ENCODE measurements at regions not wholly inside any gene's neighbourhood (a gene's known extent, or its start where the extent isn't known, plus 50 kb on each side); places are given as distances from the start of the nearest gene placed in this dataset.
"Not testable (repeated sequence)": the region's sequence is repeated elsewhere in the genome, so short reads cannot be mapped to it uniquely, and the experiment has no call there.

DNA sequence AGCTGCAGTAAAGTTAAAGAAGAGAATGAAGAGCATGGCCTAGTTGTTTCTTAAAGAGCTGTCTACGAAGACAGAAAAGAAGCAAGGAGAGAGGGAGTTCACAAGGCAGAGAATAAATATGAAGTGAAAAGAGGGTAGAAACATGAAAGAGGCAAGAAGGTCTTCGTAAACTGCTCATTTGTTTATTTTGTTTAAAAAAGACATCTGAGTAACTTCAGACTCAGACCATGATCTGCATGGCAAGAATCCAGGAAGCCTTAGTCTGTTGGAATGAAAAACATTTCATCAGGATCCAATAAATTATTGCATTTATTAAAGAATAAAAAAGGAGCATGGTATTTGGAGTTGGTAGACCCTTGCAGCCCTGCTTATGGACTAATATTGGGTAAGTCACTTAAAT is 151.1 kb downstream of the SEM1 start:
- TF ChIP-seq, protein P1, sequence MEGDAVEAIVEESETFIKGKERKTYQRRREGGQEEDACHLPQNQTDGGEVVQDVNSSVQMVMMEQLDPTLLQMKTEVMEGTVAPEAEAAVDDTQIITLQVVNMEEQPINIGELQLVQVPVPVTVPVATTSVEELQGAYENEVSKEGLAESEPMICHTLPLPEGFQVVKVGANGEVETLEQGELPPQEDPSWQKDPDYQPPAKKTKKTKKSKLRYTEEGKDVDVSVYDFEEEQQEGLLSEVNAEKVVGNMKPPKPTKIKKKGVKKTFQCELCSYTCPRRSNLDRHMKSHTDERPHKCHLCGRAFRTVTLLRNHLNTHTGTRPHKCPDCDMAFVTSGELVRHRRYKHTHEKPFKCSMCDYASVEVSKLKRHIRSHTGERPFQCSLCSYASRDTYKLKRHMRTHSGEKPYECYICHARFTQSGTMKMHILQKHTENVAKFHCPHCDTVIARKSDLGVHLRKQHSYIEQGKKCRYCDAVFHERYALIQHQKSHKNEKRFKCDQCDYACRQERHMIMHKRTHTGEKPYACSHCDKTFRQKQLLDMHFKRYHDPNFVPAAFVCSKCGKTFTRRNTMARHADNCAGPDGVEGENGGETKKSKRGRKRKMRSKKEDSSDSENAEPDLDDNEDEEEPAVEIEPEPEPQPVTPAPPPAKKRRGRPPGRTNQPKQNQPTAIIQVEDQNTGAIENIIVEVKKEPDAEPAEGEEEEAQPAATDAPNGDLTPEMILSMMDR (IDR thresholded peaks at IDR 0.05; ENCODE audit: insufficient read depth, low read length, poor library complexity, severe bottlenecking): no peak

DNA sequence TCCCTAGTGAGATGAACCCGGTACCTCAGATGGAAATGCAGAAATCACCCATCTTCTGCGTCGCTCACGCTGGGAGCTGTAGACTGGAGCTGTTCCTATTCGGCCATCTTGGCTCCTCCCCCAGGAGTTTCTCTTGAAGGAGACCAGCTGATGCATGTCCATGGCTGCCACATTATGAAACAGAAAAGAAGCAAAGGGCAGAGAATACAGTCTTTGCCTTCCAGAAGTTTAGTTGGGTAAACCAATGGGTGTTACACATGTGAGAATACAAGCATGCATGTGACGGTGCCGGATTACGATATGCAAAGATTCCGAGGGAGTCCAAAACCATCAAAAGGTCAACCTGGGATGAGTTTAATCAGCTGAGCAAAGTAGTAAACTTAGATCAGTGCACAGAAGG is 151.6 kb downstream of the SEM1 start:
- H3K36me3 ChIP-seq (ENCODE audit: control insufficient read depth, insufficient read depth, low read length): no peaks in the 10 kb centered on the region
- no peak for DNase-seq (ENCODE audit: extremely low read depth, insufficient read length)
- TF ChIP-seq, protein P1 (IDR thresholded peaks at IDR 0.05; ENCODE audit: insufficient read depth, low read length, poor library complexity, severe bottlenecking): no peak
- H3K4me3 ChIP-seq (replicated peaks; ENCODE audit: low read depth, low read length): no peak overlapping the region
- no peaks in the 10 kb centered on the region for H3K27me3 ChIP-seq (replicated peaks; ENCODE audit: control insufficient read depth, insufficient read depth, low read length)

More for the DNA sequence above, 151.1 kb downstream of the SEM1 start:
- Histone ChIP-seq H3K27me3 (replicated peaks; ENCODE audit: control insufficient read depth, insufficient read depth, low read length) (no peaks in the 10 kb centered on the region), H3K4me3 (replicated peaks; ENCODE audit: low read depth, low read length) (no peak overlapping the region), H3K36me3 (ENCODE audit: control insufficient read depth, insufficient read depth, low read length) (no peaks in the 10 kb centered on the region)
- no peak for DNase-seq (ENCODE audit: extremely low read depth, insufficient read length)

DNA sequence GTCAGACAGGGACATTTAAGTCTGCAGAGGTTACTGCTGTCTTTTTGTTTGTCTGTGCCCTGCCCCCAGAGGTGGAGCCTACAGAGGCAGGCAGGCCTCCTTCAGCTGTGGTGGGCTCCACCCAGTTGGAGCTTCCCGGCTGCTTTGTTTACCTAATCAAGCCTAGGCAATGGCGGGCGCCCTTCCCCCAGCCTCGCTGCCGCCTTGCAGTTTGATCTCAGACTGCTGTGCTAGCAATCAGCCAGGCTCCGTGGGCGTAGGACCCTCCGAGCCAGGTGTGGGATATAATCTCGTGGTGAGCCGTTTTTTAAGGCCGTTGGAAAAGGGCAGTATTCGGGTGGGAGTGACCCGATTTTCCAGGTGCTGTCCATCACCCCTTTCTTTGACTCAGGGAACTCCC is 152.0 kb downstream of the SEM1 start:
- not testable (repeated sequence) for H3K27me3 ChIP-seq (replicated peaks; ENCODE audit: control insufficient read depth, insufficient read depth, low read length); DNase-seq (ENCODE audit: extremely low read depth, insufficient read length); H3K4me3 ChIP-seq (replicated peaks; ENCODE audit: low read depth, low read length); H3K36me3 ChIP-seq (ENCODE audit: control insufficient read depth, insufficient read depth, low read length)

DNA sequence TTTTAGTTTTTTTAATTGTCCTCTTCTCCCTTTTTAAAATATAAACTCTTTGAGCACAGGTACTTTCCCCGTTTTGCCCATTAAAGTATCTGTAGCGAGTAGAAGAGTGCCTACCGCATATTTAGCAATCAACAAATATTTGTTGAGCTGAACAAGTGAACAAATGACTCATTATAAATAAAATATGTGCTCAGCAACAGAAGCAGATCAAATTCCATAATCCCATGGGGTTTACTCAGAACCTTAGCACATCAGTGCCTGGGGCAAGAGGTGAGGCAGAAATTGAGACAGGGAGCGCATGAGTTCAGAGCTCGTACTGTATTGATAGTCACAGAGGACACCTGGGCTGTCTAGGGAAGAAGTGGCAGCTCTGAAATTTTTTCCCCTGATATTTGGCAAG is 161.0 kb downstream of the SEM1 start:
- Histone ChIP-seq H3K36me3 (ENCODE audit: control insufficient read depth, insufficient read depth, low read length) (no peaks in the 10 kb centered on the region), H3K27me3 (replicated peaks; ENCODE audit: control insufficient read depth, insufficient read depth, low read length) (no peaks in the 10 kb centered on the region), H3K4me3 (replicated peaks; ENCODE audit: low read depth, low read length) (no peak overlapping the region)
- TF ChIP-seq, protein P1 (IDR thresholded peaks at IDR 0.05; ENCODE audit: insufficient read depth, low read length, poor library complexity, severe bottlenecking): no peak
- DNase-seq (ENCODE audit: extremely low read depth, insufficient read length): no peak

DNA sequence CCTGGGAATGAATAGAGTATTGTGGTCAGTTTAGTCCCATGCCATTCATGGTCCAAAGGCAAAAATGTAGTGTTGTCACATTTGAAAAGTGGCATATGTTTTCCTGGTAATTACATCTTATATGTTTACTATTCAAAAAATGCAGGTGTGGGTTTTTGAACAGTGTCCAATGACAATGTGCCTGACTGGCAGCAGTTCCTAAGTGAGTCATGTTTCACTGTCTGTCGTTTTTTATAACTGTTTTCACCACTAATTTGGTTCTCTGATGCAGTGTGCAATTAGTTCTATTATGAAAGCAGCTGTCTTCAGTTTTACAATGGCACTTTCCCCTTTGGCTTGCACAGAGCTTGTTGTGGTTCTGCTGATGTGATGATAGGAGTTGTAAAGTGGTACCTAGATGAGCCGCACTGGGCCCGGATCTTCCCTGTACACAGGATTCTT is 162.3 kb downstream of the SEM1 start:
- no peaks in the 10 kb centered on the region for H3K27me3 ChIP-seq (replicated peaks; ENCODE audit: control insufficient read depth, insufficient read depth, low read length)
- no peak for DNase-seq (ENCODE audit: extremely low read depth, insufficient read length)
- H3K4me3 ChIP-seq (replicated peaks; ENCODE audit: low read depth, low read length): no peak overlapping the region
- TF ChIP-seq, protein P1 (IDR thresholded peaks at IDR 0.05; ENCODE audit: insufficient read depth, low read length, poor library complexity, severe bottlenecking): no peak
- H3K36me3 ChIP-seq (ENCODE audit: control insufficient read depth, insufficient read depth, low read length): no peaks in the 10 kb centered on the region

DNA sequence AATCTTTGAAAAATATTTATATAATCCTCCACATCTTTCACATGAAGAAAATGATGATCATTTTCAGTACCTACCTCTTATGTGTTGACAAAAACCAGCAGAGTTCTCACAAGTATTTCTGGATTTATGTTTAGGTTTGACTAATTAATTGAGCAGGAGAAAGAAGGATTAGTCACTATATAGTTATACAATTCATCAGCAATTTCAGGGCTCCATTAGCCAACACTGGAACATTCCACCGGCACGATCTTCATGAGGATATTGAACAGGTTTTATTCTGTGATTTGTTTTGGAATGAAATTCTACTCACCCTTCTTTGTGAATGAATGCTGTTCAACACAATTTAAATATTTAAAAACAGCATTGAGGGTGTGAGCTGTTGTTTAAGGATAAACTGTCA is 163.2 kb downstream of the SEM1 start:
- H3K4me3 ChIP-seq (replicated peaks; ENCODE audit: low read depth, low read length): no peak overlapping the region
- H3K27me3 ChIP-seq (replicated peaks; ENCODE audit: control insufficient read depth, insufficient read depth, low read length): no peaks in the 10 kb centered on the region
- no peaks in the 10 kb centered on the region for H3K36me3 ChIP-seq (ENCODE audit: control insufficient read depth, insufficient read depth, low read length)
- TF ChIP-seq, protein P1 (IDR thresholded peaks at IDR 0.05; ENCODE audit: insufficient read depth, low read length, poor library complexity, severe bottlenecking): no peak
- DNase-seq (ENCODE audit: extremely low read depth, insufficient read length): no peak

All from GM06990 (cell line).